GM10248 (cell line): ENCODE measurements at regions not wholly inside any gene's neighbourhood (a gene's known extent, or its start where the extent isn't known, plus 50 kb on each side); places are given as distances from the start of the nearest gene placed in this dataset.

Experiments used
- CTCF ChIA-PET: fragments of 300-600 bp; sonication (Branson Sonifier 250); formaldehyde crosslinking; extraction: SDS; loops from one replicate; lab custom pipeline; 2021; ENCODE audit warnings: antibody characterized with exemption; lab: Yijun Ruan, JAX
- POLR2A ChIA-PET: fragments of 350-650 bp; sonication (Branson Sonifier 250); formaldehyde crosslinking; extraction: SDS; loops from one replicate; lab custom pipeline; 2020; ENCODE audit warnings: antibody characterized with exemption; lab: Yijun Ruan, JAX
- DNase-seq: peaks from one replicate; pipeline ENCODE4 v3.0.0; 2012; ENCODE audit errors: extremely low spot score
- CTCF ChIP-seq: IDR thresholded peaks from 2 replicates; pipeline ENCODE4 v1.5.1; 2012; ENCODE audit warnings: mild to moderate bottlenecking, low read depth; ENCODE audit errors: extremely low read depth, missing control alignments, control extremely low read depth

DNA sequence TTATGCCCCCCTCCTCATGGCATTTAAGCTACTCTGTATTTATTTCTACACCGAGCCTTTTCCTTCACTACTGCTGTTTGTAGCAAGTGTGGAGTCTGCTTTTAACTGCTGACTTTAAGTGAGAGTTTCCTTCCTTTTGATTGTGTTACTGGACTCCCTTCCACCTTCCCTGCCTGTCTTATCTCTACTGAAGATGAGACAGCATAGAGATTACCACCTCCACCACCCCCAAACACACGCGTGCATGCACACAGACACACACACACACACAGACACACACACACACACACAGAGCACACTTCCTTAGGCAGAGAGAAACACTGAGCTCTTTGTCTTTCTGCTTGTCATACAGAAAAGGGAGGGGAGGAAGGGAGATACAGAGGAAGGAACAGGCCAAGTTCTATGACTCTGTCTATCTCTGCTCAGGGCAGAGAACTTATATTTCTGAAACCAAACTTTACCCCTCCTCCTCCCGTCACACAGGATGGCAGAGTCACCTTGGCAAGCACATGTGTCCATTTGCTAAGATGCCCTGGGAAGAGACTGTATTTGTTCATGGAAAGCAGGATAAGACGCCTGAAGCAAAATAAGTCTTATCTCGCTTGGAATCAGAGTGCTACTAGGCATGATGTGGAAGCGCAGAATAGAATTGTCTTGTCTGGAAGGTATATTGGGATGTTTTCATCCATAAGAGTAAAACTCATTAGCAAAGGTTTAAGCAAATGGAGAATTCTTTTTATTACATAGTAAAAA lies 81.8 kb upstream of the CAV2 start:
- CTCF ChIA-PET = no interaction called here
- TF ChIP-seq CTCF = no peak
- POLR2A ChIA-PET = no interaction called here
- DNase-seq = no peak

- no peak for TF ChIP-seq CTCF
- DNase-seq = no peak
- ChIA-PET CTCF (no interaction called here), POLR2A (no interaction called here)
These were observed 81.0 kb upstream of the CAV2 start for GRCh38 chr7:116418524-116418923.

- ChIA-PET POLR2A (no interaction called here), CTCF (no interaction called here)
- TF ChIP-seq CTCF = no peak
- no peak for DNase-seq
These were observed 79.5 kb upstream of the CAV2 start for GRCh38 chr7:116420003-116420402.

GRCh38 chr7:116421298-116421697 lies 78.2 kb upstream of the CAV2 start:
- no peak for DNase-seq
- TF ChIP-seq CTCF = no peak
- ChIA-PET POLR2A (no interaction called here), CTCF (no interaction called here)

GRCh38 chr7:116422683-116423082 lies 76.9 kb upstream of the CAV2 start:
- ChIA-PET POLR2A (no interaction called here), CTCF (interaction anchor here (1.4 kb wide), 1 partner anchor 9 kb away, joined by 7 read pairs; no protein-coding TSS in a partner anchor)
- DNase-seq = no peak
- TF ChIP-seq CTCF = no peak

DNA sequence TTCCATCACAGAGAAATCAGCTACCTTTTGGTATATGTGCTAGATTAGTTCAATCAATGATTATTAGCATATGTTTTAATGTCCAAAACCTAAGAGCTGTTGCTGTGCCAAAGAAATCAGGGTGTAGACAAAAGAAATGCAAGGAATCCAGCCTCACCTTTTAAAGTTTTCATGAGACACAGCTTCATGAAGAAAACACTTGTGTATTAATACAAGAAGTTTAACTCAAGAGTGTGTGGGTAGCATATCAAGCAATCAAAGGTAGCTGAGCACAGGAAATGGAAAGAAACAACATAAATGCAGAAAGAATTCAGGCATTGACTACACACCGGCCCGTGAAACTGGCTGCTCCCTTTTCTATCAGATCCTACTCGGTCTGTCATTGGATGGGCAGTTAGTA lies 76.0 kb upstream of the CAV2 start:
- POLR2A ChIA-PET = no interaction called here
- TF ChIP-seq CTCF = no peak
- CTCF ChIA-PET = interaction anchor here (1.4 kb wide), 1 partner anchor 9 kb away, joined by 7 read pairs; no protein-coding TSS in a partner anchor
- DNase-seq = no peak
